ENCODE measurements at regions not wholly inside any gene's neighbourhood (a gene's known extent, or its start where the extent isn't known, plus 50 kb on each side); places are given as distances from the start of the nearest gene placed in this dataset.

DNA sequence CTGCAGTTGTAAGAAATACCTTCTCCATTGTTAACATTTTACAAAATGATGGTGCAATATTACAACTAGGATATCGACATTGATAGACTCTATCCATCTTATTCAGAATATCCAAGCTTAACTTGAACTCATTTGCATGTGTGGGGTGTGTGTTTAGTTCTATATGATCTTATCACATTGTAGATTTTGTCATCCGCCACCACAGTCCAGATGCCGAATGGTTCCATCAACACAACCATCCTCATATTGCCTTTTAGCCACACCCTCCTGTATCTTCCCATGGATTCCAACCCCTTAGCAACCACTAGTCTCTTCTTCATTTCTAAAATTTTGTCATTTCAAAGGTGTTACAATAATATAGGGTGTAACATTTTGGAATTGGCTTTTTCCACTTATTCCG is 452.9 kb upstream of the AKR1E2 start:
- DNase-seq, result no peak

GRCh38 chr10:4372601-4373000 is 453.4 kb upstream of the AKR1E2 start:
- DNase-seq, result no peak

- DNase-seq, result no peak
Observed at GRCh38 chr10:4371691-4372295, 454.2 kb upstream of the AKR1E2 start.

GRCh38 chr10:4370376-4370775 is 455.6 kb upstream of the AKR1E2 start:
- no peak for DNase-seq

DNA sequence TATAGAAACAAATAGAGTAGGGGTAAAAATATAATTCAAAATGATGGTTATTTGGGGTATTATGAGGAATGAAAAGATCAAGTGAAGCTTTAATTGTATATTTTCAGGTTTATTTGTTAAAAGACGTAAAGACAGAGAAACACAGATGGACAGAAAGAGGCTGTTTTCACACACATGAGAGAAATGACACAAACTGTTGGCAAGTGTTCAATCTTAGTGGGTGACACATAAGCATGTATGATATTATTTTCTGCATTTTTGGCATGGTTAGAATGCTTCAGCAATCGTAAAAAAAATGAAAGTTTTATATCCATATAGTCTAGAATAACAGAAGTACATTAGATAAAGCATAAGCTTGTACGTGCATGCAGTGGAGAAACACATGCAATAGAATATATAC is 464.4 kb upstream of the AKR1E2 start:
- DNase-seq, result no peak

GRCh38 chr10:4359003-4359402 is 467.0 kb upstream of the AKR1E2 start:
- peak; percentile 2 for DNase-seq

DNA sequence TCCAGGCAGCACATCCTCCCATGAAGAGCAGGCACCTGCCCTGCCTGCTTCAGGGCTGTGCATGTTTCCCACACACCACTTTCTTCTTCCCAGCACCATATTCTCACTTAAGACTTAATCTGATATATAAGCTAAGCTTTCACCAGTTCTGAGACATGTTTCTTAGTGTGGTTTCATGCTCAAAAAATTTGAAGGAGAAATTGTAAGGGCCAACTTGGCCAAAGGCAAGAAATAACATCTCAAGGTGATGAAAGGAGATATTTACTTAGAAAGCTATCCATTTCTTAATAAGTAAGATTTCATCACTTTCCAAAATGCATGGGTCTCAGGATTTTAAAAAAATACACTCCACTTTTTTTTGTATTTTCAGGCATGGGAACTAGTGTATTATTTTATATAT is 468.1 kb upstream of the AKR1E2 start:
- no peak for DNase-seq

DNA sequence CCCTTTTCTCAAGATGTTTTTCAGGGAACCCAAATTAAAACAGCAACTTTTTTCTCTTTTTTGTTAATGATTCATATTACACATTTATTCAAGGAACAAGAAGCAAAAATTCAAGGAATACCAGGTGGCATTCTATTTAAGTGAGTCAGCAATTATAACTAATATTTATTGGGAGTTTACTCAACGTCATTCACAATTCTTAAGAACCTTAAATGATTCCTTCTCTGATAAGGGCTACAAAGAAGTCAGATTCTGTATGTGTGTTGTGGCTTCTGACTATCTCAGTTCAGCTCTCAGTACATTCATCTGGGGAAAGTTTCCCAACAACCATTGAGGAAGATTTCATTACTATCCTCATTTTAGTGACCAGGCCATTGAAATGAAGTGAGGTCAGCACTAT is 470.7 kb upstream of the AKR1E2 start:
- no peak for DNase-seq

DNA sequence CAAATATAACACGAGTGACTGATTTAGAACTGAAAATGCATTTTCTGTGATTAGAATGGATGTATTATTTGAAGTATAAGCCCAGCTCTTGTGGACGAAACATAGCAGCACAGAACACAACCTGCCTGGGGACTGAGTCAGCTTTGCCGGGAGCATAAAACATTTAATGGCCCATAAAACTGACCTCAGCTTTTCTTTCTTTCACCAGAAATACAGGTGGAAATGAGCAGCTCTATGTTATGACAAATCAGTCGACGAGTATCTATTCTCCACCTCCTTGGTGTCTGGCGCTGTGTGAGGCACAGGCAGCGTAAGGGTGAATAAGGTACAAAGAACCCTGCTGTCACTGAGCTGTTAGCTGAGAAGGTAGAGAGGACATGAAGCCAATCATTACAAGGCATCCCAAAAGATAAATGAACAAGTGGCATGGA is 471.6 kb upstream of the AKR1E2 start:
- DNase-seq, result peak; percentile 83

DNA sequence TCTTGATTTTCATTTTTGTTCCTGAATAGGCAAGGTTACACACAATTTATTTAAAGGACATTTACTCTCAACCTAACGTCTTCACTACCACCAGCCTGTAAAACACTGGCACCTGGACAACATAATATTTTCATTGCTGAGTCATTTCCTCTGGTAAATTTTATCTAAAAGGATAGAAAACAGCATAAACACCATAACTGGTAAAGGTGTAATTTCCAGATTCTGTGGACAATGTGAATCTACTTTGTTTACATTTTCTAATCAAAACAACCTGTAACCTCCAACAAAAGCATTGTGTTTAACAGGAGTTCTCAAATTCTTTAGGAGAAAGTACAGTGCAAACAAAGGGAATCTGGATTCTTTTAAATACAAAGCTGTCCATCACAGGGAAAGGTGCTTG is 472.0 kb upstream of the AKR1E2 start:
- peak; percentile 83 for DNase-seq

GRCh38 chr10:4353059-4353655 is 472.9 kb upstream of the AKR1E2 start:
- DNase-seq, result peak; percentile 69

- peak; percentile 38 for DNase-seq
Observed at GRCh38 chr10:4352414-4352961, 473.5 kb upstream of the AKR1E2 start.

GRCh38 chr10:4351723-4352413 is 474.1 kb upstream of the AKR1E2 start:
- DNase-seq, result peak; percentile 46

DNA sequence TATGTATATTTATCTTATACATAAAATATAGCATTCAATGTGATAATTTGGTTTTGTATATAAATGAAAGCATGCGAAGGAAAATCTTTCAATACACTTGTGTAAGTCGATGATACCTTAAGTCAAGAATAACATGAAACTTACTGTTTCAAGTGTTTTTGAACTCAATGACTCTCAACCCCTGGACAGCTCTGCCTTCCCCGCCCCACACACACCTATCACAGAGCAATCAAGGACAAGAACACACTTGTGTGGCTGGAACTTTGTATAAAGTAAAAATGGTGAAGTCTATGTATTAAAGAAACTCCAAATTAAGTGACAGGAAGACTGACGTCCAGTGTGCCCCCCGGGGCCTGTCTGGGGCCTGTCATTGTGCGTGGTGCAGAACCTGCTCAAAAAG is 478.6 kb upstream of the AKR1E2 start:
- no peak for DNase-seq

DNA sequence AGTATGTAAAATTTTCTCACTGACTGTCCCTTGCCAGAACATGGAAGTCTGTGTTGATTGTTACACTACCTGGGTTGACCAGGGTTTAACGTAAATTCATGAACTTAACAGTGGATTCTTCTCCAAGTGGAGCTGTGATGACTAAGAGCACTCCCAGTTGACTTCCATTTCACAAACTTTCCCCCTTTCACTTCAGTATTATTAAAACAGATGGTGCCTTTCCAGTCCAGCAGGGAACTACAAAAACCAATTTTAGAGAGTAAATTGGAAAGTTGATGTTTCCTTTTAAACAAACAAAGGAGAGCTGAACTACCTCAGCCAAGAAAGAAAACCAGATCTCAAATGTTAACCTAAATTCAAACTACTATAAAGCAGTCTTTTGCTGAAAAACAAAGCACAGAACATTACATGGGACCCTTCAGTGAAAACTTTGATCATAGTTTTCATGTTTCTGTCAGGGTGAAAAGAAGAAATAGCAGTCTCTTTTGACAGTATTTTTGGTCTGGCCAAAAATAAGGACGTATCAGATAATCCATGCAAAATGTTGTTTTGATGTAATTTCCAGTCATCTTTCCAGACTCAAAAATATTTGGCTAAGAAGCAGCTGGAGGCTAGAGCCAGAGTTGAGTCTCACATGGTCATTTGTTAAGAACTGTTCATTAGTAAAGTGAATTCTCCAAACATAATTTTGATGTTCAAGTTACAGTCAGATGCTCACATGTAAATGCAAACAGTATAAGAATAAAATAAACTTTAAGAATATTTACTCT is 479.9 kb upstream of the AKR1E2 start:
- no peak for DNase-seq

DNA sequence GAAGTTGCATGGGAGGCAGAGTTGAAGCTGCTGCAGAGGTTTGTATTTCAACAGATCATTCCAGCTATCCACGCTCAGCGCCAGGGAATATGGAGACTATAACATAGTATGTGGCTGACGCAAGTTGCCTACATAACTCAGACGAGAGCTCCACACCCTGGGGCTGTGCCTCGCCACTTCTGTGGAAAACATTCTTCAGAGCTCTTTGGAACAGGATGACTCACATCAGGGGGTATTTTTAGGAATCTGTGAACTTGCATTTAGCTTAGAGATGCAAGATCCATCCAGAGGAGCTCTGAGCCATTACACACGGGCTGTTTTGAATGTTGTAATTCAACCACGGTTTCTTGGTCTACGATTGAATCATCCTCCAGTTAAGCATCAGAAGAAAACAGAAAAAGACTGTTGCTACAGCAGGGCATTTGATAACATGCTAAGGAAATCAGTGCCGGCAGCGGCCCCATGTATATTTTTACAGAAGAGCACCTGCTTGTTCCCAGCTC is 481.5 kb upstream of the AKR1E2 start:
- peak; percentile 89 for DNase-seq

DNA sequence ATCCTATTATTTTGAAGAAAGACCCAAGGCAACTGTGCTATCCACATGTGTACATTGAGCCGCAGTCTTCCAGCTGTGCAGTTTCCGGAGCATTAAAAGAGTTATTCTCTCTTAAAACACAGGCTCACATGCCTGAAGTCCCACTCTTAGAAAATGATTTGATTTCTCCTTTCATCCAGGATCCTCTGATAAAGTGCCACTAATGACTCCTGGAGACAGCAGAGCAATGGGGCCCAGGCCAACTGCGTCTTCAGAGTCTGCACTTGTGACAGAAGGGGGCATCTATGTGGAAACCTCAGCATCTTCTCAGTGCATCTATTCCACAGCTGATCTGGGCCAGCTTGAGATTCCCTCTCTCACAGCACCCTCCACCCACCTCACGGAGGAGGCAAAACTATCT is 482.1 kb upstream of the AKR1E2 start:
- DNase-seq, result no peak

DNA sequence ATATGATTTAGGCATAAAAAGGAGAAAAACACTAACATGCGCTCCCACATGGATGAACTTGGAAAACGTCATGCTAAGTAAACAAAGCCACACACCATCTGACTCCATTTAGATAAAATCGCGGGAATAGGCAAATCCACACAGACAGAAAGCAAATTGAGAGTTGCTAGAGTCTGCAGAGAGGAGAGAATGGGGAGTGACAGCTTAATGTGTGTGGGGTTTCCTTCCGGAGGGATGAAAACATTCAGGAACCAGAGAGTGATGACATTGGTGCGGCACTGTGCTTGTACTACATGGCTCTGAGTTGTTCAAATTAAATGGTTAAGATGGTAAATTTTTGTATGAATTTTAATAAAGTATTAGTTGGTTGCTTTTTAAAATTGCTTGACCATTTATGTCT is 482.9 kb upstream of the AKR1E2 start:
- no peak for DNase-seq

- DNase-seq, result no peak
Observed at GRCh38 chr10:4338768-4339167, 487.2 kb upstream of the AKR1E2 start.

GRCh38 chr10:4337563-4337962 is 488.4 kb upstream of the AKR1E2 start:
- DNase-seq, result no peak

- peak; percentile 34 for DNase-seq
Observed at GRCh38 chr10:4334871-4335270, 491.1 kb upstream of the AKR1E2 start.

GRCh38 chr10:4334015-4334414 is 492.0 kb upstream of the AKR1E2 start:
- DNase-seq, result no peak

GRCh38 chr10:4333459-4333894 is 492.5 kb upstream of the AKR1E2 start:
- DNase-seq, result no peak
